HepG2 (cell line): ENCODE measurements at regions not wholly inside any gene's neighbourhood (a gene's known extent, or its start where the extent isn't known, plus 50 kb on each side); places are given as distances from the start of the nearest gene placed in this dataset.

ENCODE experiments used
- CREB1 ChIP-seq, 2 experiments: fragments of 450-650 bp in 1 of 2; IDR thresholded peaks; 2 replicates each; pipeline ENCODE4 v1.6.1; 2016 to 2017; ENCODE audit warnings: control low read depth in 1 of 2, mild to moderate bottlenecking in 1 of 2, missing compliant biosample characterization in 1 of 2, missing genetic modification characterization in 1 of 2
- FOXA1 ChIP-seq, 2 experiments: fragments of 450-650 bp in 1 of 2; sonication (generic) in 1 of 2; formaldehyde crosslinking in 1 of 2; IDR thresholded peaks; 2 replicates each; pipeline versions ENCODE4 v1.4.0 to v1.6.1; 2016 to 2020; ENCODE audit warnings: missing genetic modification reagents in 1 of 2
- HDAC2 ChIP-seq: sonication (generic); formaldehyde crosslinking; IDR thresholded peaks from 2 replicates; pipeline ENCODE4 v1.4.0; 2020; ENCODE audit warnings: missing genetic modification reagents
- KLF11 ChIP-seq: IDR thresholded peaks from 2 replicates; pipeline ENCODE4 v1.6.1; 2016; ENCODE audit warnings: missing compliant biosample characterization
- NCOA5 ChIP-seq: sonication (generic); formaldehyde crosslinking; IDR thresholded peaks from 2 replicates; pipeline ENCODE4 v1.4.0; 2020; ENCODE audit warnings: missing genetic modification reagents
- NCOR1 ChIP-seq: fragments of 200-600 bp; sonication (generic); IDR thresholded peaks from 2 replicates; pipeline ENCODE4 v1.7.0; 2017; ENCODE audit warnings: antibody characterized with exemption, low read length, borderline replicate concordance
- RFX5 ChIP-seq: IDR thresholded peaks from 2 replicates; pipeline ENCODE4 v1.6.1; 2011; ENCODE audit warnings: low read depth, low read length, improper control_type of control experiment
- TBX3 ChIP-seq: fragments of 450-650 bp; IDR thresholded peaks from 2 replicates; pipeline ENCODE4 v1.6.1; 2017; ENCODE audit warnings: antibody characterized with exemption, mild to moderate bottlenecking, inconsistent platforms, borderline replicate concordance
- ZFYVE20 ChIP-seq: sonication (generic); formaldehyde crosslinking; IDR thresholded peaks from 2 replicates; pipeline ENCODE4 v1.8.0; 2023; ENCODE audit warnings: low read depth, mild to moderate bottlenecking, moderate library complexity, missing genetic modification reagents, borderline replicate concordance
- ZNF317 ChIP-seq: sonication (generic); formaldehyde crosslinking; IDR thresholded peaks from 2 replicates; pipeline ENCODE4 v1.5.0; 2020; ENCODE audit warnings: mild to moderate bottlenecking, missing genetic modification reagents
- TF ChIP-seq, protein P1 (sequence below): sonication (generic); formaldehyde crosslinking; IDR thresholded peaks from one replicate; pipeline ENCODE4 v1.5.1; 2020; ENCODE audit warnings: mild to moderate bottlenecking, missing genetic modification reagents; ENCODE audit errors: not compliant biosample characterization
- TF ChIP-seq, protein P2 (sequence below): sonication (generic); formaldehyde crosslinking; IDR thresholded peaks from 2 replicates; pipeline ENCODE4 v1.5.0; 2020; ENCODE audit warnings: mild to moderate bottlenecking, missing genetic modification reagents
- TF ChIP-seq, protein P3 (sequence below): sonication (generic); formaldehyde crosslinking; IDR thresholded peaks from 2 replicates; pipeline ENCODE4 v1.5.0; 2020; ENCODE audit warnings: mild to moderate bottlenecking, missing genetic modification reagents
- TF ChIP-seq, protein P4 (sequence below): sonication (generic); formaldehyde crosslinking; IDR thresholded peaks from 2 replicates; pipeline ENCODE4 v1.4.0; 2020; ENCODE audit warnings: low read depth, mild to moderate bottlenecking, missing genetic modification reagents
- TF ChIP-seq, protein P5 (sequence below): sonication (generic); formaldehyde crosslinking; IDR thresholded peaks from 2 replicates; pipeline ENCODE4 v1.9.0; 2021; ENCODE audit warnings: missing genetic modification reagents, borderline replicate concordance

DNA sequence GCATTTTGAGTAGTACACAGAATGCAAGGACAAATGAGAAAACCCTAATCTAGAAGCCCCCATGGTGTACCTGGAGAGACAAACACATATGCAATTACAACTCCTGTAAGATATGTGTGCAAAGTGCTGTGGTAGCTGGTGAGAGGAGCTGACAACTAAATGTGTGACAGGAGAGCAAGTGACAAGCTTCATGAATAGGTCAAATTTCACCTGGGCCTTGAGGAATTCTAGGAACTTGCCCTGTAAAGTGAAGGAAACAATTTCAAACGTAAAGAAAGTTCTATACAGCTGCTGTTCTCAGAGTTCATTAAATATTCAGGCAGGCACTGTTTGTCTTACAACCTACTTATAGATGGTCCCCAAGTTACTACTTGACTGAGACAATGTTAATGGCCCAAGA, 437.0 kb downstream of the TUSC7 start (continued):
- TF ChIP-seq, protein P1, sequence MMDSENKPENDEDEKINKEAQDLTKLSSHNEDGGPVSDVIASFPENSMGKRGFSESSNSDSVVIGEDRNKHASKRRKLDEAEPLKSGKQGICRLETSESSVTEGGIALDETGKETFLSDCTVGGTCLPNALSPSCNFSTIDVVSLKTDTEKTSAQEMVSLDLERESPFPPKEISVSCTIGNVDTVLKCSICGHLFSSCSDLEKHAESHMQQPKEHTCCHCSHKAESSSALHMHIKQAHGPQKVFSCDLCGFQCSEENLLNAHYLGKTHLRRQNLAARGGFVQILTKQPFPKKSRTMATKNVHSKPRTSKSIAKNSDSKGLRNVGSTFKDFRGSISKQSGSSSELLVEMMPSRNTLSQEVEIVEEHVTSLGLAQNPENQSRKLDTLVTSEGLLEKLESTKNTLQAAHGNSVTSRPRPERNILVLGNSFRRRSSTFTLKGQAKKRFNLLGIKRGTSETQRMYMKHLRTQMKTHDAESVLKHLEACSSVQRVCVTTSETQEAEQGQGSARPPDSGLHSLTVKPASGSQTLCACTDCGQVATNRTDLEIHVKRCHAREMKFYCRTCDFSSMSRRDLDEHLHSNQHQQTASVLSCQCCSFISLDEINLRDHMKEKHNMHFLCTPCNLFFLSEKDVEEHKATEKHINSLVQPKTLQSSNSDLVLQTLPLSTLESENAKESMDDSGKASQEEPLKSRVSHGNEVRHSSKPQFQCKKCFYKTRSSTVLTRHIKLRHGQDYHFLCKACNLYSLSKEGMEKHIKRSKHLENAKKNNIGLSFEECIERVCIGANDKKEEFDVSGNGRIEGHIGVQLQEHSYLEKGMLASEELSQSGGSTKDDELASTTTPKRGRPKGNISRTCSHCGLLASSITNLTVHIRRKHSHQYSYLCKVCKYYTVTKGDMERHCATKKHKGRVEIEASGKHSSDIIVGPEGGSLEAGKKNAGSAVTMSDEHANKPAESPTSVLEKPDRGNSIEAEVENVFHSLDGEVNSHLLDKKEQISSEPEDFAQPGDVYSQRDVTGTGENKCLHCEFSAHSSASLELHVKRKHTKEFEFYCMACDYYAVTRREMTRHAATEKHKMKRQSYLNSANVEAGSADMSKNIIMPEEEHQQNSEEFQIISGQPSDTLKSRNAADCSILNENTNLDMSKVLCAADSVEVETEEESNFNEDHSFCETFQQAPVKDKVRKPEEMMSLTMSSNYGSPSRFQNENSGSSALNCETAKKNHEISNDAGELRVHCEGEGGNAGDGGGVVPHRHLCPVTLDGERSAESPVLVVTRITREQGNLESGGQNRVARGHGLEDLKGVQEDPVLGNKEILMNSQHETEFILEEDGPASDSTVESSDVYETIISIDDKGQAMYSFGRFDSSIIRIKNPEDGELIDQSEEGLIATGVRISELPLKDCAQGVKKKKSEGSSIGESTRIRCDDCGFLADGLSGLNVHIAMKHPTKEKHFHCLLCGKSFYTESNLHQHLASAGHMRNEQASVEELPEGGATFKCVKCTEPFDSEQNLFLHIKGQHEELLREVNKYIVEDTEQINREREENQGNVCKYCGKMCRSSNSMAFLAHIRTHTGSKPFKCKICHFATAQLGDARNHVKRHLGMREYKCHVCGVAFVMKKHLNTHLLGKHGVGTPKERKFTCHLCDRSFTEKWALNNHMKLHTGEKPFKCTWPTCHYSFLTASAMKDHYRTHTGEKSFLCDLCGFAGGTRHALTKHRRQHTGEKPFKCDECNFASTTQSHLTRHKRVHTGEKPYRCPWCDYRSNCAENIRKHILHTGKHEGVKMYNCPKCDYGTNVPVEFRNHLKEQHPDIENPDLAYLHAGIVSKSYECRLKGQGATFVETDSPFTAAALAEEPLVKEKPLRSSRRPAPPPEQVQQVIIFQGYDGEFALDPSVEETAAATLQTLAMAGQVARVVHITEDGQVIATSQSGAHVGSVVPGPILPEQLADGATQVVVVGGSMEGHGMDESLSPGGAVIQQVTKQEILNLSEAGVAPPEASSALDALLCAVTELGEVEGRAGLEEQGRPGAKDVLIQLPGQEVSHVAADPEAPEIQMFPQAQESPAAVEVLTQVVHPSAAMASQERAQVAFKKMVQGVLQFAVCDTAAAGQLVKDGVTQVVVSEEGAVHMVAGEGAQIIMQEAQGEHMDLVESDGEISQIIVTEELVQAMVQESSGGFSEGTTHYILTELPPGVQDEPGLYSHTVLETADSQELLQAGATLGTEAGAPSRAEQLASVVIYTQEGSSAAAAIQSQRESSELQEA (CRISPR knock-in tag), result no peak
- TF ChIP-seq ZFYVE20 (CRISPR knock-in tag), result no peak
- no peak for TF ChIP-seq CREB1 (IDR thresholded peaks at IDR 0.05)
- no peak for TF ChIP-seq CREB1 (CRISPR knock-in tag; IDR thresholded peaks at IDR 0.05)
- no peak for TF ChIP-seq HDAC2 (CRISPR knock-in tag)
- no peak for TF ChIP-seq RFX5
- TF ChIP-seq, protein P2, sequence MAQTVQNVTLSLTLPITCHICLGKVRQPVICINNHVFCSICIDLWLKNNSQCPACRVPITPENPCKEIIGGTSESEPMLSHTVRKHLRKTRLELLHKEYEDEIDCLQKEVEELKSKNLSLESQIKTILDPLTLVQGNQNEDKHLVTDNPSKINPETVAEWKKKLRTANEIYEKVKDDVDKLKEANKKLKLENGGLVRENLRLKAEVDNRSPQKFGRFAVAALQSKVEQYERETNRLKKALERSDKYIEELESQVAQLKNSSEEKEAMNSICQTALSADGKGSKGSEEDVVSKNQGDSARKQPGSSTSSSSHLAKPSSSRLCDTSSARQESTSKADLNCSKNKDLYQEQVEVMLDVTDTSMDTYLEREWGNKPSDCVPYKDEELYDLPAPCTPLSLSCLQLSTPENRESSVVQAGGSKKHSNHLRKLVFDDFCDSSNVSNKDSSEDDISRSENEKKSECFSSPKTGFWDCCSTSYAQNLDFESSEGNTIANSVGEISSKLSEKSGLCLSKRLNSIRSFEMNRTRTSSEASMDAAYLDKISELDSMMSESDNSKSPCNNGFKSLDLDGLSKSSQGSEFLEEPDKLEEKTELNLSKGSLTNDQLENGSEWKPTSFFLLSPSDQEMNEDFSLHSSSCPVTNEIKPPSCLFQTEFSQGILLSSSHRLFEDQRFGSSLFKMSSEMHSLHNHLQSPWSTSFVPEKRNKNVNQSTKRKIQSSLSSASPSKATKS, result no peak
- TF ChIP-seq ZNF317, result no peak
- TF ChIP-seq TBX3, result no peak
- no peak for TF ChIP-seq NCOA5
- TF ChIP-seq, protein P3, sequence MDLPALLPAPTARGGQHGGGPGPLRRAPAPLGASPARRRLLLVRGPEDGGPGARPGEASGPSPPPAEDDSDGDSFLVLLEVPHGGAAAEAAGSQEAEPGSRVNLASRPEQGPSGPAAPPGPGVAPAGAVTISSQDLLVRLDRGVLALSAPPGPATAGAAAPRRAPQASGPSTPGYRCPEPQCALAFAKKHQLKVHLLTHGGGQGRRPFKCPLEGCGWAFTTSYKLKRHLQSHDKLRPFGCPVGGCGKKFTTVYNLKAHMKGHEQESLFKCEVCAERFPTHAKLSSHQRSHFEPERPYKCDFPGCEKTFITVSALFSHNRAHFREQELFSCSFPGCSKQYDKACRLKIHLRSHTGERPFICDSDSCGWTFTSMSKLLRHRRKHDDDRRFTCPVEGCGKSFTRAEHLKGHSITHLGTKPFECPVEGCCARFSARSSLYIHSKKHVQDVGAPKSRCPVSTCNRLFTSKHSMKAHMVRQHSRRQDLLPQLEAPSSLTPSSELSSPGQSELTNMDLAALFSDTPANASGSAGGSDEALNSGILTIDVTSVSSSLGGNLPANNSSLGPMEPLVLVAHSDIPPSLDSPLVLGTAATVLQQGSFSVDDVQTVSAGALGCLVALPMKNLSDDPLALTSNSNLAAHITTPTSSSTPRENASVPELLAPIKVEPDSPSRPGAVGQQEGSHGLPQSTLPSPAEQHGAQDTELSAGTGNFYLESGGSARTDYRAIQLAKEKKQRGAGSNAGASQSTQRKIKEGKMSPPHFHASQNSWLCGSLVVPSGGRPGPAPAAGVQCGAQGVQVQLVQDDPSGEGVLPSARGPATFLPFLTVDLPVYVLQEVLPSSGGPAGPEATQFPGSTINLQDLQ (CRISPR knock-in tag), result no peak
- TF ChIP-seq, protein P4, sequence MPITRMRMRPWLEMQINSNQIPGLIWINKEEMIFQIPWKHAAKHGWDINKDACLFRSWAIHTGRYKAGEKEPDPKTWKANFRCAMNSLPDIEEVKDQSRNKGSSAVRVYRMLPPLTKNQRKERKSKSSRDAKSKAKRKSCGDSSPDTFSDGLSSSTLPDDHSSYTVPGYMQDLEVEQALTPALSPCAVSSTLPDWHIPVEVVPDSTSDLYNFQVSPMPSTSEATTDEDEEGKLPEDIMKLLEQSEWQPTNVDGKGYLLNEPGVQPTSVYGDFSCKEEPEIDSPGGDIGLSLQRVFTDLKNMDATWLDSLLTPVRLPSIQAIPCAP (CRISPR knock-in tag), result no peak
- TF ChIP-seq NCOR1, result no peak
- no peak for TF ChIP-seq KLF11 (CRISPR knock-in tag)
- TF ChIP-seq, protein P5, sequence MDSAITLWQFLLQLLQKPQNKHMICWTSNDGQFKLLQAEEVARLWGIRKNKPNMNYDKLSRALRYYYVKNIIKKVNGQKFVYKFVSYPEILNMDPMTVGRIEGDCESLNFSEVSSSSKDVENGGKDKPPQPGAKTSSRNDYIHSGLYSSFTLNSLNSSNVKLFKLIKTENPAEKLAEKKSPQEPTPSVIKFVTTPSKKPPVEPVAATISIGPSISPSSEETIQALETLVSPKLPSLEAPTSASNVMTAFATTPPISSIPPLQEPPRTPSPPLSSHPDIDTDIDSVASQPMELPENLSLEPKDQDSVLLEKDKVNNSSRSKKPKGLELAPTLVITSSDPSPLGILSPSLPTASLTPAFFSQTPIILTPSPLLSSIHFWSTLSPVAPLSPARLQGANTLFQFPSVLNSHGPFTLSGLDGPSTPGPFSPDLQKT (CRISPR knock-in tag), result no peak
- no peak for TF ChIP-seq FOXA1 (IDR thresholded peaks at IDR 0.05)
- TF ChIP-seq FOXA1 (CRISPR knock-in tag; IDR thresholded peaks at IDR 0.05), result no peak
